NCI-H526 treated with DMSO at 0.1 percent for 48 hours (cell line): ENCODE measurements at regions not wholly inside any gene's neighbourhood (a gene's known extent, or its start where the extent isn't known, plus 50 kb on each side); places are given as distances from the start of the nearest gene placed in this dataset.

Source experiments
- DNase-seq: peaks from one replicate; lab custom pipeline; 2025; lab: John Stamatoyannopoulos, UW

DNA sequence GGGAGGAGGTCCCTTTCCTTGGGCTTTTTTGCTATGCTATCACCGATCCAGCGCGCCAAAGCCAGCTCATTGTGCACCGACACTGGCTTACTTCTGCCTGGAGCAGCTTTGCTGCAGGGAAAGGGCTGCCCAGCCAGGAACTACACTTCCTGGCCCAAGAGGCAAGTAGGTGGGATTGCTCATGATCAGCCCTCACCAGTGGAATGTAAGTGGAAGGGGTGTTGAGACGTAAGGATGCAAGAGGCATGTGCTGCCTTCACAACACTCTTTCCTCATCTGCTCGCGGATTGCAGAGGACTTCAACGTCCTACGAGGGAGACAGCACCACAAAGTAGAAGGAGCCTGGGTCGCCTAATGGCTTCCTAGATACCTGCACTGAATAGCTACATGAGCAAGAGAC is 104.3 kb upstream of the FOXF1 start:
- DNase-seq = no peak

DNA sequence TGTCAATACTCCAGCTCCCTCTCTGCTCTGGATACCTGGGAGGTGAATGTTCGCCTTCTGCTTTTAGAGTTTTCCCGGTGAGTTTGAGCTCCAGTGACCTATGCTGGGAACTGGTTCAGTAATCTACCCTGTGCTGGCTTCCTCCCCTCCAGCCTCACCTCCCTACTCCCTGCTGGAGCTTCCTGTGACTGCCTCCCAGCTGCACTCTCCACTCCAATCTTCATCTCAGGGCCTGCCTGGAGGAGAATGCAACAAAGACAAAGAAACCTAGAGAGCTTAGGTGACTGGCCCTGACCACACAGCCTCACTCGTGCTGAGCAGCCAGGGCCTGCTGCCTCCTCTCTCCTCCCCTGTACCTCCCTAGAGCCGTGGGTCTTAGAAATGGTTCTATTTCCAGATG is 101.6 kb upstream of the FOXF1 start:
- no peak for DNase-seq

DNA sequence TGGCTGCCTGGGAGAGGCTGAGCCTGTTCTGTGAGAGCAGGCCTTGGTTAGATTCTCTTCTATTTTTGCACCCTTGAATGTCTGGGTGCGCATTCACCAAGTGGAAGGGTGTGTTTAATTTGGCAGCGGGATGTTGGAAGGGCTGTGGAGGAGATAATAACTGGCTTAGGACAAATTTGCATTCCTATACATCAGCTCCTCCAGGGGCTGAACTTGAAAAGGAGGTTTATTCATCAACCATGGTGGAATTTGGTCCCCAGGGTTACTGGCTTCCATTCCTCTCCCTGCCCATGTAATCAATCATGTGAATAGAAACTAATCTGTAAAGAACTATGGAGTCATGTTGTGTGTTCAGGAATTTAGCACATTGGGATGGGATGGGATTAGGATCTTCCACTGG is 100.2 kb upstream of the FOXF1 start:
- no peak for DNase-seq

GRCh38 chr16:86410529-86410928 is 99.8 kb upstream of the FOXF1 start:
- DNase-seq = no peak

DNA sequence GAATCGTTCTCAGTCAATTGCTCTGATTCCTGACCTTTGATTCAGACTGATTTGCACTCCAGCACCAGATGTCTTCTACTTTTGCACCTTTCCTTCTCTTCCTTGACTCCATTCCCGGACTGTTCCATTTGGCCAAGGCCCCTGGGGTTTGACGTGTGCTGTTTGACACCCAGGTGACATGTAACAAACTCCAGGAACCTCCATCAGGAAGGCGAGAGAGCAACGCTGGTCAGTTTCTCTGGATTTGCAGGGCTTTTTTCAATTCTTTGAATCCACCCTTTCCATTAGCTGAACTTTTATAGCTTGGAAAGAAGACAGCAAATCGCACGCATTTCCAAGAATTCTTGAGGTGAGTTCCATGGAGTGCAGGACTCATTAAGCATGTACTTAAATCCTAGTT is 98.4 kb upstream of the FOXF1 start:
- no peak for DNase-seq

DNA sequence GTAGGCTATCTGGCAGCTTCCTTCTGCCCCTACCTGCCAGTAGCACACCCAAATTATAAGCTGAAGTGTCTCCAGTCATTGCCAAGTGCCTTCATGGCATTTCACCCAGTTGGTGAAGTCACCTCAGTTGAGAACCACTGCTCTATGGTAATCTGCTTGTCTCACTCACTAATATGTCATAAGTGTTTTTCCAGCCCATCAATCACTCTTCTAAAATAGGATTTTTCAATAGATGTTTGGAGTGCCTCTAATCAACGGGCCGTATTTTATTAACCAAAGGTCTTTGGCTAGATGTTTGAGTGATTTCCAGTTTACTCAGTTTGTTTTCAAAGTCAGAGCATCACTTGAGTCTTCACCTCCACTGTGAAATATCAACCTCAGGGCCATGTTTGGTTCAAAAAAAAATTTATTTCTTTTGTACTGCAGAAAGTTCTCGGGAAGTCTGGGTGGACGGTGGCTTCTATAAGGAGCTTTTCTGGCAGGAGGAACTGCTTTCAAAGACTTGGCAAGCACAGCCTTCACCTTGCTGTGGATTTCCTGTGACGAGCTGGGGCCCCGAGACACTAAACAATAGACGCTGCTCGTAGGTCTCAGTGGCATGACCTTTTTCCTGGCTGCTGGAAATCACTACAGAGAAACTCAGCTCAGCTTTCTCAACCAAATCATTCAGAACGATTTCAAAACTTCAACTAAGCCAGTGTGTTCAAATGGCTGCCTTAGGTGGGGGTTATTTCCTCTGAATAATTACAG is 95.2 kb upstream of the FOXF1 start:
- no peak for DNase-seq

- no peak for DNase-seq
Observed at GRCh38 chr16:86418981-86419380, 91.3 kb upstream of the FOXF1 start.

DNA sequence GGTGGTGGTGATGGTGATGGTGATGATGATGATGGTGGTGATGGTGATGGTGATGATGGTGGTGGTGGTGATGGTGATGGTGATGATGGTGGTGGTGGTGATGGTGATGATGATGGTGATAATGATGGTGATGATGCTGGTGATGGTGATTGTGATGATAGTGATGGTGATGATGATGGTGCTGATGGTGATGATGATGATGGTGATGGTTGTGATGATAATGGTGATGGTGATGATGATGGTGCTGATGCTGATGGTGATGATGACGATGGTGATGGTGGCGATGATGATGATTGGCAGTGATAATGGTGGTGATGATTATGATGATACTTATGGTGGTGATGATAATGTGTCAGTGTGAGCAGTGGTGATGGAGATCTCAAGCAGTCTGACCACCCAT is 90.8 kb upstream of the FOXF1 start:
- no peak for DNase-seq

DNA sequence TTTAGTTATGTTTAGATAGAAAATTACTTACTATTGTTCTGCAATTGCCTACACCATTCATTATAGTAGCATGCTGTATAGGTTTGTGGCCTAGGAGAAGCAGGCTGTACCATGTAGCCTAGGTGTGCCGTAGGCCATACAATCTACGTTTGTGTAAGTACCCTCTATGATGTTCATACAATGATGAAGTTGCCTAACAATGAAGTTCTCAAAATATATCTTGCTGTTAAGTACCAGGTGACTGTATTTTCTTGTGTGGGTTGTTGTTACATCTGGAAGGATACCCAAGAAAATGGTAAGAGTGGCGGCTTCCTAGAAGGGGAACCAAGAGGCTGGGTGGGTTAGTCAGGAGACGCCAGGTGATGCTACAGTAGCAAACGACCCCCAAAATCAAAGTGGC is 88.3 kb upstream of the FOXF1 start:
- no peak for DNase-seq

DNA sequence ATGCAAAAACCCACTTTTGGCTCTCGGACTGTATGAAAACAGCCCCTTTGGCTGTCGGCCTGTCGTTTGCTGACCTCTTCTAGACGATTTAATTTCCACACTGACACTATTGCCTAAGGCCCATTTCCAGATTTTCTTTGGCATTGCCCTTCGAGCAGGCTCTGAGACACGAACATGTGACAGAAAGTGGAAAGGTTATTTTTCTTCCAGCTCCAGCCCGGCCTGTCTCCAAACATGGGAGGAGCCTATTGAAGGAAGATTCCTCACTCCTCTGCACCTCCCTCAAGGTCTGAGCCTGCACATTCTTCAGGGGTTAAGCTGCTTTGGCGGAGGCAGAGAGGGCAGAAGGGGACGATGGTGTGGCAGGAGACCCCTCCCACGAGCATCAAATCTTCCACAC is 85.9 kb upstream of the FOXF1 start:
- DNase-seq = no peak

- DNase-seq = no peak
Observed at GRCh38 chr16:86424985-86425384, 85.3 kb upstream of the FOXF1 start.

DNA sequence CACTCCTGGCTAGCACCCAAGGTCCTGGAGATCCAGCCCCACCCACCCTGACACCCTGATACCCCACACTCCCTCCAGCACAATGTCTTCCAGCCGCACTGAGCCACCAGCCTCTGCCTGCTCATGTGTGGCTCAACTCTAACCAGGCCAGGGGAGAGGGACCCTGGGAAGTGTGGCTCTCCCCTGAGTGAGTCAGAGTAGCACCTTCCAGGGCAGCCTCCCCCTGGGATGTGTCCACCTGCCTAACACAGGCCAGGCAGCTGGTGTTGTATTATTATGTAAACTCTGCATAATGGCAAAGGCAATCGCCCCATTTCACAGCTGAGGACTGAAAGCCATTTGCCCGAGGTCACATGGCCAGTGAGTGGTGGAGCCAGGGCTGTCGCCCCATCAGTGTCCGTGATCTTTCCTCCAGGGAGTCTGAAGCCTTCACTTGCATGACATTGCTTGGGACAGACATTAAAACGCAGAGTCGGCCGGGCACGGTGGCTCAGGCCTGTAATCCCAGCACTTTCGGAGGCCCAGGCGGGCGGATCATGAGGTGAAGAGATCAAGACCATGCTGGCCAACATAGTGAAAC is 84.2 kb upstream of the FOXF1 start:
- no peak for DNase-seq

- DNase-seq = no peak
Observed at GRCh38 chr16:86427433-86427851, 82.9 kb upstream of the FOXF1 start.

DNA sequence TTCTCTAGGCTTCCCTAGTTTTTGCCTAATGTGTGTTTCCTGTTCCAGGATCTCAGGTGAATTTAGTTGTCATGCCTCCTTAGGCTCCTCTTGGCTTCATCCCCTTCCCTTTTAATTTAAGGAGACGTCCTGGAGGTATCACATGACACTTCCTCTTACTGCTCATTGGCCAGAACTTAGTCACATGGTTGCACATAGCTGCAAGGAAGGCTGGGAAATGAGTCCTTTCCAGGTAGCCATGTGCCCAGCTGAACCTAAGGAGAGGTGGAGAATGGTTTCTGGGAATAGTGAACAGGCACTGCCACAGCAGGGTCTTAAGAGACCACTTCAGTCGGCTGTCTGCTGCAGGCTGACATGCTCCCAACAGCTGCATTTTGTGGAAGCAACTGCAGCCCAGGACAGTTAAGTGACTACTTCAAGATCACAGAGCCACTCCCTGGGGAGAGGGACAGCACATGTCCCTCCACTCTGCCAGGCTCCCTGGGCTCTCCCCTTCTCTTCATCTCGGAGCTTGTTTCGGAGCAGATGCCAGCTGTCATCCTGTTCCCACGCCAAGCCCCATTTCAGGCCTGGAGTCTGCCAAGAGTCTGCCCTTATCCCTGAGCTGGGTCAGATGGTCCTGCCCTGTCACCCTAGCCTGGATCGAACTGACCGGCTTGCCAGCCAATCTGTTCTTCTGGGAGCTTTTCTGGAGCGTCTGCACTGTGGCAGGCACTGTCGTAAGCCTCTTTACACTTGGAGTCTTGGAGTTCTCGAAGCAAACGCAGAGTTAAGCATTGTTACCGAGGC is 81.4 kb upstream of the FOXF1 start:
- DNase-seq = no peak

- no peak for DNase-seq
Observed at GRCh38 chr16:86429663-86430062, 80.7 kb upstream of the FOXF1 start.

- DNase-seq = no peak
Observed at GRCh38 chr16:86430814-86431213, 79.5 kb upstream of the FOXF1 start.

DNA sequence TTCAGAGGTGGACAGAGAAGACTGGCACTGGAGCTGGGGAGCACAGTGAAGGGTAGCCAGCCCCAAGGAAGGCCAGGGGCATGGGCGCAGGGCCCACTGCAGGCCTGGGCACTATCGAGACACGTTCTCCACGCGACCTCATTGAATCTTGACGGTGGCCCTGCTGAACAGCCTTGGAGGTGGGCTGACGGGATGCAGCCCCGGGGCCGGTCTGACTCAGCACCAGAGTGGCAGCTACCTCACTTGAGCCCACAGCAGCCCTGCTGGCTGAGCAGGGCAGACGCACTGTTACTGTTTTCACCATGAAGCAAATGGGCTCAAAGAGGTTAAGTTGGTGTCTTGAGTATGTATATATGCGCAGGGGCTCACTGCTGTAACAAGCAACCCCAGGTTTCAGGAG is 78.8 kb upstream of the FOXF1 start:
- no peak for DNase-seq

GRCh38 chr16:86432048-86432447 is 78.3 kb upstream of the FOXF1 start:
- DNase-seq = no peak

GRCh38 chr16:86432691-86433090 is 77.6 kb upstream of the FOXF1 start:
- no peak for DNase-seq

GRCh38 chr16:86436466-86437185 is 73.7 kb upstream of the FOXF1 start:
- DNase-seq = no peak

GRCh38 chr16:86437348-86437747 is 73.0 kb upstream of the FOXF1 start:
- no peak for DNase-seq

GRCh38 chr16:86442703-86443102 is 67.6 kb upstream of the FOXF1 start:
- DNase-seq = no peak
